ENCODE measurements at regions not wholly inside any gene's neighbourhood (a gene's known extent, or its start where the extent isn't known, plus 50 kb on each side); places are given as distances from the start of the nearest gene placed in this dataset.

- no peak overlapping the region for H2BK15ac ChIP-seq (ENCODE audit: low read depth, low read length)
- H2AFZ ChIP-seq (replicated peaks; ENCODE audit: low read length, poor library complexity): peak overlapping the region; percentile 4
- H3K9ac ChIP-seq (ENCODE audit: low read depth, low read length): no peak overlapping the region
- no peak overlapping the region for H3K18ac ChIP-seq (ENCODE audit: low read depth, low read length)
- H4K5ac ChIP-seq (ENCODE audit: low read depth, low read length): no peak overlapping the region
- H3K23ac ChIP-seq (ENCODE audit: low read depth, low read length): no peak overlapping the region
- H3K79me1 ChIP-seq (ENCODE audit: low read depth in 1 of 2, low read length in 2 of 2): no peaks in the 10 kb centered on the region
- DNase-seq (no peak), ATAC-seq (ENCODE audit: low read depth) (no peak)
- intact Hi-C loops (cut with micrococcal nuclease): no loop called here
- CTCF ChIA-PET: no interaction called here
- POLR2A ChIA-PET (ENCODE audit: unreplicated experiment): no interaction called here
- H3K4me3 ChIP-seq (ENCODE audit: insufficient read depth, low read depth, low read length): no peak overlapping the region
- no peak overlapping the region for H3K14ac ChIP-seq (replicated peaks; ENCODE audit: low read depth, low read length)
- no peak overlapping the region for H2AK9ac ChIP-seq (replicated peaks; ENCODE audit: low read depth, low read length, poor library complexity)
- no peak overlapping the region for H3K4ac ChIP-seq (ENCODE audit: low read depth, low read length)
- H3K56ac ChIP-seq (ENCODE audit: extremely low read depth, insufficient read depth, low read length): no peak overlapping the region
- TF ChIP-seq CHD1 (IDR thresholded peaks at IDR 0.05; ENCODE audit: low read depth, low read length) (no peak), BHLHE40 (IDR thresholded peaks at IDR 0.05; ENCODE audit: low read depth, low read length) (no peak)
- H3K27me3 ChIP-seq (ENCODE audit: control insufficient read depth, insufficient read depth, low read length): no peaks in the 10 kb centered on the region
- H2BK20ac ChIP-seq (ENCODE audit: low read depth, low read length): no peak overlapping the region
- in situ Hi-C loops (cut with MboI; ENCODE audit: low sequenced_read_pairs): no loop called here
- H3K9me3 ChIP-seq (ENCODE audit: control insufficient read depth, insufficient read depth, low read length): no peaks in the 10 kb centered on the region
- no peak overlapping the region for H3K4me2 ChIP-seq (ENCODE audit: low read depth, low read length)
- H4K91ac ChIP-seq (ENCODE audit: insufficient read depth, low read depth, low read length): no peak overlapping the region
- no peak overlapping the region for H2BK5ac ChIP-seq (ENCODE audit: low read depth, low read length, poor library complexity, severe bottlenecking)
- no peak overlapping the region for H2AK5ac ChIP-seq (ENCODE audit: low read depth, low read length)
- no peaks in the 10 kb centered on the region for H4K20me1 ChIP-seq (ENCODE audit: insufficient read depth, low read length)
- dilution Hi-C loops (cut with HindIII; ENCODE audit: low sequenced_read_pairs, unreplicated experiment): no loop called here
- H3K4me1 ChIP-seq (ENCODE audit: control insufficient read depth, insufficient read depth, low read length): no peaks in the 10 kb centered on the region
- H3K27ac ChIP-seq (ENCODE audit: insufficient read depth, low read length): no peak overlapping the region
- H4K8ac ChIP-seq (ENCODE audit: low read depth in 2 of 2, low read length in 2 of 2): no peak overlapping the region
- H3K9me1 ChIP-seq (ENCODE audit: insufficient read depth, low read length): no peaks in the 10 kb centered on the region
- WGBS, 2 experiments (ENCODE audit: extremely low coverage in 2 of 2, insufficient read length in 1 of 2): no CpG with 5 or more reads among the region's 1 CpG
- H3K36me3 ChIP-seq (ENCODE audit: control insufficient read depth, insufficient read depth, low read length): no peaks in the 10 kb centered on the region
- BruUV-seq (replicated peaks): no TSS peak
- H2BK120ac ChIP-seq (ENCODE audit: low read depth, low read length): no peak overlapping the region
Observed at GRCh38 chr5:120229036-120229435, 235.1 kb upstream of the PRR16 start.
